ENCODE measurements at regions not wholly inside any gene's neighbourhood (a gene's known extent, or its start where the extent isn't known, plus 50 kb on each side); places are given as distances from the start of the nearest gene placed in this dataset.
"Not testable (repeated sequence)": the region's sequence is repeated elsewhere in the genome, so short reads cannot be mapped to it uniquely, and the experiment has no call there.

GRCh38 chr13:52234928-52235327 lies 75.5 kb upstream of the NEK3 start:
- H3K36me3 Mint-ChIP-seq; POLR2A ChIA-PET; H3K4me1 Mint-ChIP-seq; H3K27me3 Mint-ChIP-seq; DNase-seq; ATAC-seq (ENCODE audit: low read depth); H3K27ac Mint-ChIP-seq; H3K9me3 Mint-ChIP-seq; H3K4me3 Mint-ChIP-seq: not testable (repeated sequence)

GRCh38 chr13:52223063-52223462 lies 63.7 kb upstream of the NEK3 start:
- H3K9me3 Mint-ChIP-seq; ATAC-seq (ENCODE audit: low read depth); H3K27me3 Mint-ChIP-seq; POLR2A ChIA-PET; H3K4me1 Mint-ChIP-seq; DNase-seq; H3K4me3 Mint-ChIP-seq; H3K27ac Mint-ChIP-seq; H3K36me3 Mint-ChIP-seq: not testable (repeated sequence)

- H3K27ac Mint-ChIP-seq; DNase-seq; ATAC-seq (ENCODE audit: low read depth); H3K36me3 Mint-ChIP-seq; POLR2A ChIA-PET; H3K4me3 Mint-ChIP-seq; H3K9me3 Mint-ChIP-seq; H3K4me1 Mint-ChIP-seq: not testable (repeated sequence)
- H3K27me3 Mint-ChIP-seq: peaks cover 29% of the 10 kb centered on the region
Measured at GRCh38 chr13:52213920-52214319, 54.5 kb upstream of the NEK3 start.

- ATAC-seq (ENCODE audit: low read depth); H3K4me3 Mint-ChIP-seq; POLR2A ChIA-PET; H3K4me1 Mint-ChIP-seq; H3K27ac Mint-ChIP-seq; H3K9me3 Mint-ChIP-seq; DNase-seq; H3K36me3 Mint-ChIP-seq: not testable (repeated sequence)
- peaks cover 26% of the 10 kb centered on the region for H3K27me3 Mint-ChIP-seq
Measured at GRCh38 chr13:52212886-52213285, 53.5 kb upstream of the NEK3 start.

- H3K9me3 Mint-ChIP-seq; H3K4me3 Mint-ChIP-seq; H3K27ac Mint-ChIP-seq; H3K36me3 Mint-ChIP-seq; POLR2A ChIA-PET; H3K4me1 Mint-ChIP-seq; DNase-seq; ATAC-seq (ENCODE audit: low read depth): not testable (repeated sequence)
- H3K27me3 Mint-ChIP-seq: peaks cover 23% of the 10 kb centered on the region
Measured at GRCh38 chr13:52211416-52211776, 52.0 kb upstream of the NEK3 start.

DNA sequence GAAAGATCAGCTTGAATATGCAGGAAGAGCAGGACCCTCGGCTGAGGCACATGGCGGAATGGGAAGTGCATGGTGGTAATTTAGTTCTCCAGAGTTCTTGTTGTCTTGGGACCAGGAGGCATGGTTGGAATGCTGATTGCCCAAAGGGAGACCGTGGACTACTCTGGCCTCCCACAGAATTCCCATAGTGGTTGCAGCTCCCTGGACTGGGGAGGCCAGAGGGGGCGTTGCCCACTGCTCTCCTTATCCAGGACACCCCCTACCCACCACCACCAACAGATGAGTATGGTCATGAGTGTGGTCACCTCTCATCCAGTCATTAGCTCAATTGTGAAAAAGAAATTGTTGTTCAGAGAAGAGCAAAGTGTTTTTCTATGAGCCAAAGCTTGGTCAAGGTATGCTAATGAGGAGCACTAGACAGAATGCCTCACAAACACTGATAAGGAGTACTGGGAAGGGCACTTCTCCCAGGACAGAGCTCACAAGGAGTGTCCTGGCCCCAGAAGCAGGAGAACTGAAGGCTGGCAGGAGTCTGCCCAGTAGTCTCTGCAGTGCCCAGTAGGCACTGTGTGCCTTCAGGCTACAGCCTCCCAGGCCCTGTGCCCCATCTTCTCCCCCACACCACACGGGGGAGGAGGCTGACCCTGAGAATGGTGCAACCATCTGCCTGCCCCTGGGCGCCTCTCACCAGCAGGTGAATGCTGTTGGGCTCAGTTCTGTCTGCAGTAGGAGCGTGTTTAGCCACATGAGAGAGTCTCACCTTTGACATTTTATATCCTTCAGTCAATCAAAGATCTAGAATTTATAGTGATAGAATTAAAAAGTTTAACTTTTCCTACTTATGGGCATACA lies 51.4 kb upstream of the NEK3 start:
- ATAC-seq (ENCODE audit: low read depth); POLR2A ChIA-PET; H3K4me3 Mint-ChIP-seq; H3K9me3 Mint-ChIP-seq; H3K36me3 Mint-ChIP-seq; DNase-seq; H3K27ac Mint-ChIP-seq; H3K4me1 Mint-ChIP-seq: not testable (repeated sequence)
- peaks cover 18% of the 10 kb centered on the region for H3K27me3 Mint-ChIP-seq

All from activated naive CD8-positive, alpha-beta T cell treated with anti-CD3 and anti-CD28 coated beads, Interleukin-2, amount 10 ng/mL, durations not matched to agents 7 days and 5 days (primary cell).